GM12878 (cell line): ENCODE measurements at regions not wholly inside any gene's neighbourhood (a gene's known extent, or its start where the extent isn't known, plus 50 kb on each side); places are given as distances from the start of the nearest gene placed in this dataset.

Experiments
- BCL11A ChIP-seq: IDR thresholded peaks from 2 replicates; pipeline ENCODE4 v1.6.1; 2011; ENCODE audit warnings: low read depth, low read length
- CEBPB ChIP-seq, 2 experiments: fragments of 150-350 bp in 1 of 2; IDR thresholded peaks; 2 replicates each; pipeline ENCODE4 v1.6.1; 2012 to 2014; ENCODE audit warnings: low read depth in 2 of 2, low read length in 2 of 2, borderline replicate concordance in 1 of 2, inconsistent platforms in 1 of 2
- ELK1 ChIP-seq: IDR thresholded peaks from 2 replicates; pipeline ENCODE4 v1.6.1; 2012; ENCODE audit warnings: low read depth, low read length, improper control_type of control experiment
- IKZF2 ChIP-seq, 2 experiments: fragments of 450-650 bp; IDR thresholded peaks; 2 replicates each; pipeline ENCODE4 v1.6.1; 2017; ENCODE audit warnings: mild to moderate bottlenecking in 2 of 2, moderate library complexity in 2 of 2
- MEF2B ChIP-seq: fragments of 450-650 bp; IDR thresholded peaks from 2 replicates; pipeline ENCODE4 v1.6.1; 2018; ENCODE audit warnings: mild to moderate bottlenecking, moderate library complexity; ENCODE audit not compliant: partially characterized antibody, poor library complexity, severe bottlenecking
- MTA2 ChIP-seq: fragments of 450-650 bp; IDR thresholded peaks from 2 replicates; pipeline ENCODE4 v1.6.1; 2016; ENCODE audit warnings: low read depth, mild to moderate bottlenecking, moderate library complexity
- MYC ChIP-seq: IDR thresholded peaks from 2 replicates; pipeline ENCODE4 v1.6.1; 2011; ENCODE audit warnings: mild to moderate bottlenecking, low read length, moderate library complexity, inconsistent platforms; ENCODE audit not compliant: insufficient read depth, insufficient replicate concordance, insufficient read length, severe bottlenecking
- NFIC ChIP-seq: IDR thresholded peaks from 2 replicates; pipeline ENCODE4 v1.6.1; 2012; ENCODE audit warnings: low read depth, mild to moderate bottlenecking, inconsistent platforms, low read length, moderate library complexity
- NR2F1 ChIP-seq: fragments of 450-650 bp; conservative IDR thresholded peaks from 2 replicates; pipeline ENCODE4 v1.6.1; 2017; ENCODE audit warnings: mild to moderate bottlenecking
- POLR2A ChIP-seq: IDR thresholded peaks from 2 replicates; pipeline ENCODE4 v1.6.1; 2011; ENCODE audit warnings: low read depth, mild to moderate bottlenecking, low read length
- POLR2AphosphoS2 ChIP-seq: IDR thresholded peaks from 2 replicates; pipeline ENCODE4 v1.6.1; 2011; ENCODE audit warnings: low read depth, mild to moderate bottlenecking, low read length, improper control_type of control experiment, moderate library complexity
- RB1 ChIP-seq: fragments of 450-650 bp; formaldehyde crosslinking; IDR thresholded peaks from 2 replicates; pipeline ENCODE4 v1.6.1; 2017; ENCODE audit warnings: mild to moderate bottlenecking, borderline replicate concordance
- RELA ChIP-seq: fragments of 450-650 bp; IDR thresholded peaks from 2 replicates; pipeline ENCODE4 v1.8.0; 2014; ENCODE audit warnings: borderline replicate concordance; ENCODE audit not compliant: partially characterized antibody
- SP1 ChIP-seq: IDR thresholded peaks from one replicate; pipeline ENCODE4 v1.6.1; 2011; ENCODE audit warnings: low read depth, low read length
- WRNIP1 ChIP-seq: IDR thresholded peaks from 2 replicates; pipeline ENCODE4 v1.6.1; 2011; ENCODE audit warnings: low read depth, low read length, improper control_type of control experiment, borderline replicate concordance
- ZBTB40 ChIP-seq: fragments of 450-650 bp; IDR thresholded peaks from 2 replicates; pipeline ENCODE4 v1.6.1; 2016; ENCODE audit warnings: mild to moderate bottlenecking, moderate library complexity, borderline replicate concordance
- ZNF274 ChIP-seq: IDR thresholded peaks from one replicate; pipeline ENCODE4 v1.8.0; 2011; ENCODE audit not compliant: insufficient read length, insufficient read depth
- ZNF592 ChIP-seq: fragments of 450-650 bp; IDR thresholded peaks from 2 replicates; pipeline ENCODE4 v1.6.1; 2017; ENCODE audit warnings: mild to moderate bottlenecking, moderate library complexity
- TF ChIP-seq, protein P1 (sequence below): fragments of 450-650 bp; IDR thresholded peaks from 2 replicates; pipeline ENCODE4 v1.6.1; 2016; ENCODE audit warnings: mild to moderate bottlenecking

GRCh38 chr4:26807330-26807729 lies 53.3 kb upstream of the STIM2 start (continued):
- TF ChIP-seq ZBTB40 = no peak
- TF ChIP-seq WRNIP1 = no peak
- no peak for TF ChIP-seq ELK1
- TF ChIP-seq POLR2A = no peak
- no peak for TF ChIP-seq CEBPB (IDR thresholded peaks at IDR 0.05; ENCODE audit: borderline replicate concordance in 1 of 2, low read depth in 2 of 2, low read length in 2 of 2)
- peak; percentile 15 to 23; a peak in 2 of 4 replicates for TF ChIP-seq IKZF2 (IDR thresholded peaks at IDR 0.05)
- peak; percentile 84 for TF ChIP-seq MEF2B
- peak; percentile 33; the same call in 1 of the 2 replicates for TF ChIP-seq BCL11A
- TF ChIP-seq, protein P1, sequence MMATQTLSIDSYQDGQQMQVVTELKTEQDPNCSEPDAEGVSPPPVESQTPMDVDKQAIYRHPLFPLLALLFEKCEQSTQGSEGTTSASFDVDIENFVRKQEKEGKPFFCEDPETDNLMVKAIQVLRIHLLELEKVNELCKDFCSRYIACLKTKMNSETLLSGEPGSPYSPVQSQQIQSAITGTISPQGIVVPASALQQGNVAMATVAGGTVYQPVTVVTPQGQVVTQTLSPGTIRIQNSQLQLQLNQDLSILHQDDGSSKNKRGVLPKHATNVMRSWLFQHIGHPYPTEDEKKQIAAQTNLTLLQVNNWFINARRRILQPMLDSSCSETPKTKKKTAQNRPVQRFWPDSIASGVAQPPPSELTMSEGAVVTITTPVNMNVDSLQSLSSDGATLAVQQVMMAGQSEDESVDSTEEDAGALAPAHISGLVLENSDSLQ = no peak
- 0 out of 2 replicates have a peak, but pooled peaks have one; percentile 13 for TF ChIP-seq NR2F1
- TF ChIP-seq ZNF274 = no peak
- TF ChIP-seq POLR2AphosphoS2 = no peak
- TF ChIP-seq RELA = no peak
- no peak for TF ChIP-seq RB1
- no peak for TF ChIP-seq MYC
- TF ChIP-seq ZNF592 = no peak
- peak; percentile 34; the same call in 1 of the 2 replicates for TF ChIP-seq MTA2
- TF ChIP-seq NFIC = 0 out of 2 replicates have a peak, but pooled peaks have one; percentile 29
- no peak for TF ChIP-seq SP1
